Mesothelial cell of epicardium (in vitro differentiated cells): ENCODE measurements at regions not wholly inside any gene's neighbourhood (a gene's known extent, or its start where the extent isn't known, plus 50 kb on each side); places are given as distances from the start of the nearest gene placed in this dataset.
A peak's percentile ranks its signal among the peaks of the same experiment; 100 is the strongest.

ENCODE experiments used
- DNase-seq, 2 experiments: peaks; one replicate each; pipeline ENCODE4 v3.0.0; 2021; ENCODE audit warnings: low spot score in 2 of 2; ENCODE audit not compliant: unreplicated experiment in 2 of 2
- H3K27ac Mint-ChIP-seq: 2 replicates; pipeline ENCODE4 v1.8.0; 2021; ENCODE audit warnings: mixed read lengths
- H3K27me3 Mint-ChIP-seq: 2 replicates; pipeline ENCODE4 v1.8.0; 2021; ENCODE audit warnings: low read depth, mixed read lengths
- H3K36me3 Mint-ChIP-seq: 2 replicates; pipeline ENCODE4 v1.8.0; 2021; ENCODE audit warnings: mixed read lengths
- H3K4me1 Mint-ChIP-seq: 2 replicates; pipeline ENCODE4 v1.8.0; 2021; ENCODE audit warnings: mixed read lengths
- H3K4me3 Mint-ChIP-seq: 2 replicates; pipeline ENCODE4 v1.8.0; 2021; ENCODE audit warnings: mild to moderate bottlenecking, moderate library complexity, mixed read lengths
- H3K9me3 Mint-ChIP-seq: 2 replicates; pipeline ENCODE4 v1.8.0; 2021; ENCODE audit warnings: mixed read lengths
- TF ChIP-seq, protein P1 (sequence below): fragments of 200-600 bp; sonication (generic); IDR thresholded peaks from one replicate; pipeline ENCODE4 v1.5.0; 2021; ENCODE audit warnings: antibody characterized with exemption; ENCODE audit not compliant: unreplicated experiment

DNA sequence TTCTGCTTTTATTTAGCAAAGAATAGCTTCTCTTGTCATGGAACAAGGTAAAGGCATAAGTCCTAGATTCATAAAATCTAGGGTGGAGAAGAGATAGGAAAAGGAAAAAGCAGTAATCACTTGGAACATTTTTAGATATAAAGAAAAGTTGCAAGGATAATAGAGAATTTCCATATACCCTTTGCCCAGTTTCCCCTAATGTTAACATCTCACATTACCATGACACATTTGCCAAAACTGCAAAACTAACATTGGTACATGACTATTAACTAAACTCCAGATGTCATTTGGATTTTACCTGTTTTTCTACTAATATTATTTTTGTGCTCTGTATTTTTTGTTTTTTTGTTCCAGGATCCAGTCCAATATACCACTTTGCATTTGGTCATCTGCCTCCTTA lies 265.1 kb downstream of the ETAA1 start:
- Mint-ChIP-seq H3K4me1 (peaks cover 12% of the 10 kb centered on the region), H3K9me3 (peaks cover 4% of the 10 kb centered on the region), H3K36me3 (peaks cover 8% of the 10 kb centered on the region), H3K4me3 (no peak overlapping the region), H3K27me3 (no peaks in the 10 kb centered on the region), H3K27ac (no peak overlapping the region)
- TF ChIP-seq, protein P1, sequence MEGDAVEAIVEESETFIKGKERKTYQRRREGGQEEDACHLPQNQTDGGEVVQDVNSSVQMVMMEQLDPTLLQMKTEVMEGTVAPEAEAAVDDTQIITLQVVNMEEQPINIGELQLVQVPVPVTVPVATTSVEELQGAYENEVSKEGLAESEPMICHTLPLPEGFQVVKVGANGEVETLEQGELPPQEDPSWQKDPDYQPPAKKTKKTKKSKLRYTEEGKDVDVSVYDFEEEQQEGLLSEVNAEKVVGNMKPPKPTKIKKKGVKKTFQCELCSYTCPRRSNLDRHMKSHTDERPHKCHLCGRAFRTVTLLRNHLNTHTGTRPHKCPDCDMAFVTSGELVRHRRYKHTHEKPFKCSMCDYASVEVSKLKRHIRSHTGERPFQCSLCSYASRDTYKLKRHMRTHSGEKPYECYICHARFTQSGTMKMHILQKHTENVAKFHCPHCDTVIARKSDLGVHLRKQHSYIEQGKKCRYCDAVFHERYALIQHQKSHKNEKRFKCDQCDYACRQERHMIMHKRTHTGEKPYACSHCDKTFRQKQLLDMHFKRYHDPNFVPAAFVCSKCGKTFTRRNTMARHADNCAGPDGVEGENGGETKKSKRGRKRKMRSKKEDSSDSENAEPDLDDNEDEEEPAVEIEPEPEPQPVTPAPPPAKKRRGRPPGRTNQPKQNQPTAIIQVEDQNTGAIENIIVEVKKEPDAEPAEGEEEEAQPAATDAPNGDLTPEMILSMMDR: no peak
- DNase-seq: no peak

DNA sequence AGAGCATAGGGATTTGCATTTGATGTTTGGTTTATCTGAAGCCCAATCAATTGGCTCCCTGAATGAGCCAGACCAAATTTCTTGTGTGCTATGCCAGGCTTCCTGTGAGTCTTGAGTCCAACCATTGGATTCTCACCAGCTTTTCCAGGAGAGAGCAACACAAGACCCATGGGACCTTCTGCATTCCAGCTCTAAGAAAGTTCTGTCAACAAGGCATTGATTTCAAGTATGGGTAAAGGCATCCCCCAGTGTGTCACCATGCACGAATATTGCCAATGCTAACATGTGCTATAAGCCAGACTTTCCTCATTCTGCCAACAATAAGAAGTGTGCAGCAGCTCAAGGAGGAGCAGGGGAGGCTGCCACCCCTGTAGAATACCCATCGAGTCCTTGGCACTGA lies 266.6 kb downstream of the ETAA1 start:
- no peak overlapping the region for H3K4me3 Mint-ChIP-seq
- peaks cover 4% of the 10 kb centered on the region for H3K9me3 Mint-ChIP-seq
- DNase-seq: no peak
- peaks cover 8% of the 10 kb centered on the region for H3K36me3 Mint-ChIP-seq
- TF ChIP-seq, protein P1: no peak
- no peak overlapping the region for H3K27ac Mint-ChIP-seq
- H3K27me3 Mint-ChIP-seq: no peaks in the 10 kb centered on the region
- peaks cover 12% of the 10 kb centered on the region for H3K4me1 Mint-ChIP-seq

DNA sequence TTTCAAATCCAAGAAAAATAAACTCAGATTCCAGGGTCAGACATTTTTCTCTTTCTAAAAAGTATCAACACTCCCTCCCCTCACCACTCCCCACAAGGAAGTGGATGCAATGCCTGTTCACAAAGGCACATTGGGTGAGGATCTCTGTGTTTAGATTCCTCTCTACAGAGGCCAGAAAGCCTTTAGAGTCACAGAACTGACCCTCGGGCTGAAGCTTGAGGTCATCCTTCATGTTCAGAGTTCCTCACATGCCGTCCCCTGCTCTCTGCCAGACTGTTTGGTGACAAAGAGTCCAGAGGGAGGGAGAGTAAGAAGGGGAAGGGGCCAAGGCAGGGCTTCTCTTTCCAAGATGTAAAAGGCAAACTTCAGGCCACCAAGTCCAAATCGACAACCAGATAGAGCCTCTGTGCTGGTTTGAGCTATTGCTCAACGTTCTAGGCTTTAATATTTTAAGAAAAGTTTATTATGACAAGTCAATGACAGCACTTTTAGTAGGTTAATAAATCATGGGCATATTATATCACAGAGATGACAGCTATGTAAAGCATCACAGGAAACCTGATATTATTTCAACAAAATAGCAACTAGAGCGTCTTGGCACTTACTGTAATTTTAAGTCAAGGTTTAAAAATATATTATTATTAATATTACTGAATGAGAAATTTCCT lies 269.4 kb downstream of the ETAA1 start:
- Mint-ChIP-seq H3K27me3 (no peaks in the 10 kb centered on the region), H3K27ac (peak overlapping the region; percentile 70), H3K36me3 (peaks cover 2% of the 10 kb centered on the region), H3K4me1 (peaks cover 12% of the 10 kb centered on the region), H3K9me3 (peaks cover 4% of the 10 kb centered on the region), H3K4me3 (no peak overlapping the region)
- DNase-seq: no peak
- TF ChIP-seq, protein P1: no peak

DNA sequence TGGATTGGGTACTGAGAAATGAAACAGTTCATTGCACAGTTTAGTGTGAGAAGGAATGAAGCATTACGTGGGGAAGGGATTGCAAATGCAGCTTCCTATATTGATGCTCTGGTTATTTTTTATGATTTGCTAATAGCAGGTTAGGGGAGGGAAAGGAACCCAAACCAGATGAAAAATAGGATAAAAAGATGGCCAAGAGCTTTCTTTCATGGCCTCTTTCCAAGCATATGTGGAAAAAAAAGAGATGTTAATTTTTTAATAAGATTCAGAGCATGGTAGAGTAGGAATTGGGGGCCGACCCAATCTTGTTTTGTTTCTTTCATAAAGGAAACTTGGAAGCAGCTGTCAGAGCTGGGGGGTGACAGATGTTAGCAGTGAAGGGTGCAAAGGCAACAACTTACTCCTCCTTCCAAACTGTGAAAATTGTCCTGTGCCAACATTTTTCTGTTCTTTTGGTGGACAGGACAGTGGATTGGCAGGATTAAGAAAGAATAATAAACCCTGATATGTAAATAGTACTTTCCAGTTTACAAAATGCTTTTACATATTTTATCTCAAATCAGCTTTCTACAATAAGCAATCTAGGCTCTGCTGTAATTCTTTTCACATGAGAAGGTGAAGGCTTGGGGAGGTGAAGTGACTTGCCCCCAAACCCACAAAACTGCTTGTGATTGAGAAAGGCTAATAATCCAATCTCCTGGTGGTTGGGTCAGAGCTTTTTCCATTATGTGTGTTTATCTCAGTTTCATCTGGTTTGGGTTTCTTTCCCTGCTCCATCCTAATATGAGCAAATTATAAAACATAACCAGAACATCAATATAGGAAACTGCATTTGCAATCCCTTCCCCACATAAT lies 270.1 kb downstream of the ETAA1 start:
- Mint-ChIP-seq H3K27ac (no peak overlapping the region), H3K4me1 (peaks cover 12% of the 10 kb centered on the region), H3K9me3 (peaks cover 4% of the 10 kb centered on the region), H3K27me3 (no peaks in the 10 kb centered on the region), H3K4me3 (no peak overlapping the region), H3K36me3 (peaks cover 2% of the 10 kb centered on the region)
- TF ChIP-seq, protein P1: no peak
- no peak for DNase-seq

DNA sequence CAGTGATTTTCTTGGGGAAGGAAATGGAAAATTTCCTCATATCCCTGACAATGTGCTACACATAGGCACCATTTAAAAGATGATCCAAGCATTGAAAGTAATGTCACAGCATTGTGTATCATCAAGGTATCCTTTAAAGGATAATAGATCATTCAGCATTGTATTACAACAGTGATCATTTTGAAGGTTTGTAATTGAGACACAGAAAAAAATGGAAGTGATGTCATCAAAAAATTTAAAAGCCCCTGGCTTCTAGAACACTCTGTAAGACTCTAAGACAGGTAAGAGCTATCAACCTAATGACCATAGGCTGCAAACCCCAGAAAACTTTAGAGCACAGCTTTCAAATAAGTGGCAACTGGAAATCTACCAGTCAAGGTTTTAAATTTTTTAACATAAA lies 271.4 kb downstream of the ETAA1 start:
- TF ChIP-seq, protein P1: no peak
- H3K4me3 Mint-ChIP-seq: no peak overlapping the region
- no peaks in the 10 kb centered on the region for H3K36me3 Mint-ChIP-seq
- no peaks in the 10 kb centered on the region for H3K27me3 Mint-ChIP-seq
- no peaks in the 10 kb centered on the region for H3K9me3 Mint-ChIP-seq
- H3K27ac Mint-ChIP-seq: no peak overlapping the region
- H3K4me1 Mint-ChIP-seq: peaks cover 12% of the 10 kb centered on the region
- DNase-seq: no peak
